Stimulated activated CD8-positive, alpha-beta memory T cell treated with anti-CD3 and anti-CD28 coated beads, Interleukin-7, amount 100 ng/mL, for 48 hours (primary cell): ENCODE measurements at regions not wholly inside any gene's neighbourhood (a gene's known extent, or its start where the extent isn't known, plus 50 kb on each side); places are given as distances from the start of the nearest gene placed in this dataset.
"Not testable (repeated sequence)": the region's sequence is repeated elsewhere in the genome, so short reads cannot be mapped to it uniquely, and the experiment has no call there.

Experiments
- DNase-seq, 2 donors: peaks; one replicate each; pipeline ENCODE4 v3.0.0-alpha.2; 2020; ENCODE audit warnings: low read depth in 1 of 2; ENCODE audit errors: extremely low read depth in 1 of 2

DNA sequence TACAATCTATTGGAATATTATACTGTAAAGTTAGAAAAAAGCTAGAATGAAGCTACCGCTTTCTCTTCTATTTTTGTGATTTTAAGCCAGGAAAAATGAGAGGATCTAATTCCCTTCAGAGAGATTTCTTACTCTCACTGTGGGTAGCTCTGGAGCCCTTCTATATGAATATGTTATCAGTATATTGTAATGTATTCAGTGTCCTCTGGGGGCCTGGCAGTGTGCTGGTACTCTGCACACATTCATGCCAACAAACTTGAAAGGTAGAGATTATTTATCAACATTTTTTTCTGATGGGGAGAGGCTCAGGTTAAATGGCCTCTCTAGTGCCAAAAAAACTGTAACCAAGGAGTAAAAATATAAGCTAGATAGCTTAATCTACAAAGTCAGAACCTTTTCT, 292.8 kb downstream of the TTC6 start:
- no peak for DNase-seq

DNA sequence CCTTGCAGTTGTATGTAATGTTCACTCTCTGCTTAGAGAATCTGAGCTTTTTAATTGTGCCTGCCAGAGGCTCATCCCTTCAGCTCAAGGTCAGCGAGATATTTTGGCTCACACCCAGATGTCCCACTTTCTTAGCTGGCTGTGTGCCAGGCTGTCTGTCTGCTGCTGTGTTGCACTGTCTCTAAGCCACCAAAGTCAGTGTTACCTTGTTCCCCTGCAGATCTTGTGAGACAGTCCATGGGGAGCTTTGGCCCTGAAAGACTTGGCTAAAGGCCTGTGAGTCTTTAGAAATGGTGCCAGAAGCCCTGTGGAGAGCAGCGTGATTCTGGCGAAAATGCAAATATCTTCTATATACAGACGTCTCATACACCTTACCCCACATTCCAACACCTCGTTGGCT, 293.7 kb downstream of the TTC6 start:
- no peak for DNase-seq

DNA sequence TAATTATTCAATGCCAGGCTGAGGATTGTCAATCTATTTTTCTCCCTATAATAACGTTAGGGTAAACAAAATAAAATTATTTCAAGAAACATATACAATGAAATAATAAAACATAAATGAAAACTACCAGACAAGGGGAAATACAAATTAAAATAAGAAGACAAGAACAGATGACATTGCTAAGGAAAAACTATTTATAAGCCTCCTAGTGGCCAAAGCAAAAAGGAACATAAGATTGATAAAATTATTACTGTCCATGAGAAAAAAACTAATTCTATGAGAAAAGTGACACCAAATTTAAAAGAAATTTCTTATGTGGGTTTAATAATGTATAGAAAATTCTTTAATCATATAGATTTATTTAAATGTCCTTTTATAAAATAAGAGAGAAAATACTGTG, 294.7 kb downstream of the TTC6 start:
- DNase-seq, result no peak

DNA sequence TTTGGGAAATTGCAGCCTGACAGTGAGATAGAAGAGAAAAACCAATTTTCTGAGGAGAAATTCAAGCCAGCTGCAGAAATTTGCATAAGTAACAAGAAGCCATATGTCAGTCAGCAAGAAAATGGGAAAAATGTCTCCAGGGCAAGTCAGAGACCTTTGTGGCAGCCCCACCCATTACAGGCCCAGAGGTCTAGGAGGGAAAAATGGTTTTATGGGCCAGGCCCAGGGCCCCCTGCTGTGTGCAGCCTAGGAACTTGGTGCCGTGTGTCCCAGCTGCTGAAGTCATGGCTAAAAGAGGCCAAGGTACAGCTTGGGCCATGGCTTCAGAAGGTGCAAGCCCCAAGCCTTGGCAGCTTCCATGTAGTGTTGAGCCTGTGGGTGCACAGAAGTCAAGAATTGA, 296.1 kb downstream of the TTC6 start:
- not testable (repeated sequence) for DNase-seq

DNA sequence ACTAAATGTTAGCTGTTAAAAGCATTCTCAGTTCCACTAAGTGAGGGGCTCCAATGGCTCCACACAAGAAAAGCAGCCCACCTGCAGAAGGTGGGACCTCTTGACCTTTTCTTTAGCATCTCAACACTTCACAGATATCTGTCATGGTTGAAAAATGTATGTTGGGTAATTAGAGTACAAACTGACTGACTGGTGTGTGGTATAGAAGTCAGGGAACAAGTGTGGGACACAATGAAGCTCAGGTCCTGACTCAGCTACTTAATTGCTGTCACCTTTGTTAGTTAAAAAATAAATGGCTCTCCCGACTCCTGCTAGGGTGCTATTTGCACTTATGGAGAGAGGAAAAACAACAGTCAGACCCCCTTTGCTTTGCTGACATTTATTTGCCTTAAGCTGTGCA, 299.0 kb downstream of the TTC6 start:
- no peak for DNase-seq

DNA sequence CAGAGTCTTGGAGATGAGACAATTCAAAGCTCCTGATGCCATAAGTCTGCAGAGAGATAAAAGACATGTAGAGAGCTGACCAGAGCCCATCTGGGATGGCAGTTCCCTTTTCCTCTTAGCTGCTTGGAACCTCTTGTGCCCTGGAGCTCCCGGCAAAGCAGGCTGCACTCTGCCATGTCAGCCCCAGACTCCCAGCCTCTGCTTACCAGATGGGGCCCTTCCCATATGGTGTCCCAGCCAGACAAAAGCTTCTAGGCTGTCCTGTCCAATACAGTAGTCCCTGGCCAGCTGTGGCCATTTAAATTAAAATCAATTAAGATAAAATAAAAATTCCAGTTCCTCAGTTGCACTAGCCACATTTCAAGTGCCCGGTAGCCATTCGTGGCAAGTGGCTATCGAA, 303.9 kb downstream of the TTC6 start:
- DNase-seq, result no peak

DNA sequence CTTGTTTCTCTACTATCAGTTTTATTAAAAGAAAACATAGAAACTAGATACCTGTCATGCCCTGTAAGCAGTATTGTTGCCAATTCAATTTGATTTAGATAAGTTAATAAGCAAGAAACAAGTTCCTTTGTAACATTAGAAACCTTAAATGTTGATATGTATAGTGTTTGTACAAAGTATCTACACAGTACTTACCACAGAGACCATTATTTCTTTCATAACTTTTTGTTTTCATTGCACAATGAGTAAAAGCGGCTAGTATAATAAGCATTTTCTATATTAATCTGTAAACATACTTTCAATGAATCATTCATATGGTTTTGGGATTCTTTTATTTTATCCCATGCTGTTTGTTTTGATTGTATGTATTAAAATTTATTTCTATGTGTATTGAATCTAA, 305.1 kb downstream of the TTC6 start:
- no peak for DNase-seq

DNA sequence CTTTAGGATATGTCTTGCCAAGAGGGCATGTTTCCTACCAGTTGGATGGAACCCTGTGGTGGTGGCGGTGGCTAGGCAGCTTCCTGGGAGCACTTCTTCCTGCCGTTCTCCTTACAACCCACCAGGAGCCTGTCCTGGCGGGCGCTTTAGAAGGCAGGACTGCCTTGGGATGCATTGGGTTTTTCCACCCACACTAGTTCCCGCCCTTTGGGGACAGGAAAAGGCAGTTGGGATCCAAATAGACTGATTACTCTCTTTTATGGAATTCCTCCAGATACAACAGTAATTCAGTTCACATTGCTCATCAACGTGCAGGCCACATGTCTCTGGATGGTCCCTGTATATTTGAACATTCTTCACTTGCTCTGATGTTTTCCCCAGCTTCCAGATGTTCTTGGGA, 305.7 kb upstream of the SSTR1 start:
- DNase-seq, result no peak

DNA sequence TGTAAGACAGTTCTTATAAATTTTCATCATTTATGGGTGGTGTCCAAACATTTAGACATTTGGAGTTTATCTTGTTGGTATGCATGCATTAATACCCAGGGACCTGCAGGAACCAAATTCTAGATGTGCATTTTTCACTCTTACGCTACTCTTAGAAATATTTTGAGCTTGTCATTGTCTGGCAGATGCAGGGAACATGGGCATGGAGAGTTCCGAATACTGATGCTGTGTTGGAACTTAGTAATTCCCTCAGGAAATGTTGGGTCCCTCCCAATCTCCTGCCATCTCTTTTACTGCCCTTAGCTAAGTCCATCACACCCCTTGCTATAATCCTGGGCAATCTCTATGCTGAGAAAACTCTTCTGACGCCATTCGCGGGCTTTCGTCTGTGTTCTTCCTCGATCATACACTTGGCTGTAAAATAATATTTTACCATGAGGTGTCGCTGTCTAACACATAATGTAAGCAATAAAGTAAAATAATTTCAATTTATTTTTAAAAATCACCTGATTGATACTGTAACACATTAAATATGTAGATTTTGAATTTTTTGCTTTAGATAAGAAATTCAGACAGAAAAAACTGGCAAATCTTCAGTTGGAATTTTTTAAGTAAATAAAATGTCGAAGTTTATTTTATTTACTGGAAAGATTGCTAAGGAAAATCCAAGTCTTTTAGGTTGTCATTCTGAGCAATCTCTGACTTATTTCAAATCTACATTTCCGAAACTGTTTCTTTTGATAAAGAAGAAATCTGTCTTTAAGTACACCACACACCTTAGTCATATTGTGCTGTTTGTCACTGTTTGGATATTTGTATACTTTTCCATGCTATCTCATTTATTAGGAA, 304.1 kb upstream of the SSTR1 start:
- no peak for DNase-seq

DNA sequence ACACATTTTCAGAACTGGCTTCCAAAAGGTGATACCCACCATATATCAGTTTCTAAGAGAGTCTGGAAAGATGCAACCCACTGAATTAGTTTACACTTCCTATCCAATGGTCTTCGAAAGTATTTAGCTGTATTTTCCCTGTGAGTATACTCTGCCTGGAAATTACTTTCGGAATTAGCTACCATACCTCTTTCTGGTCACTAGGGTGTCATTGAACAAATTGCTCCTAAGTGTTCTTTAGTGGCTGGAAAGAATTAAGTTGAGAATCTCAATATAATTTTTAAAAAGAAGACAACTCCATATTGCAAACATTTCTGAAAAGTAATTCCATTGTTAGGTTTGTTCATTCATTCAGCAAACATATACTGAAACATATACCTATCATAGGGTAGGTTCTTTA, 283.1 kb upstream of the SSTR1 start:
- DNase-seq, result no peak

DNA sequence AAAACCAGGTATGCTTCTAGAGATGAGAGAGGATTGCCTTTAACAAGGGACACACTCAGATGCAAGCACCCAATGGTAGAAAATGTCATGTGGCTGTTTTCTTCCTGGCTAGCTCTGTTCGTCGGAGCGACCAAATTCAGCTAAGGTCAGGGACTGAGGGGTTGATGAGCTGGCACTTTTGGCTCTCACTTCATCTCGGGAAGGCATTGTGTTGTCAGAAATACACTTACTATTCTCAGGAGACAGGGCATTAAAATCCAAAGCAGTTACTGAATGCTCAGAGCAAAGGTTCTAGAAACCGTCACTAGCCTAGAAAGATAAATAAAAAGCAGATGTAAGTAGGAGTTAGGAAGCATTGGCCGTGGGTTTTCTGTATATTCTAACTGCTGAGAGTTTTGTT, 275.7 kb upstream of the SSTR1 start:
- no peak for DNase-seq

DNA sequence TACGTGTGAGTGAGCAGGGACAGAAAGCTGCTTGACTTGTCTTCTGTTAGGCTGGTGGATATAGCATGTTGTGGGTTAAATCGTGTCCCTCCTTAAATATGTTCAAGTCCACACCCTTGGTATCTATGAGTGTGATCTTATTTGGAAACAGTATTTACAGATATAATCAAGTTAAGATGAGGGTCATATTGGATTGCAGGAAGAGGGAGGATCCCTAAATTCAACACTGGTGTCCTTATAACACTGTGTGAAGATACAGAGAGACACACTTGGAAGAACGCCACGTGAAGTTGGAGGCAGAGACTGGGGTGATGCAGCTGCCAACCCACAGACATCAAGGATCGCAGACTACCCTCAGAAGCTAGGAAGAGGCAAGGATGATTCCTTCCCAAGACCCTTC, 275.2 kb upstream of the SSTR1 start:
- no peak for DNase-seq

DNA sequence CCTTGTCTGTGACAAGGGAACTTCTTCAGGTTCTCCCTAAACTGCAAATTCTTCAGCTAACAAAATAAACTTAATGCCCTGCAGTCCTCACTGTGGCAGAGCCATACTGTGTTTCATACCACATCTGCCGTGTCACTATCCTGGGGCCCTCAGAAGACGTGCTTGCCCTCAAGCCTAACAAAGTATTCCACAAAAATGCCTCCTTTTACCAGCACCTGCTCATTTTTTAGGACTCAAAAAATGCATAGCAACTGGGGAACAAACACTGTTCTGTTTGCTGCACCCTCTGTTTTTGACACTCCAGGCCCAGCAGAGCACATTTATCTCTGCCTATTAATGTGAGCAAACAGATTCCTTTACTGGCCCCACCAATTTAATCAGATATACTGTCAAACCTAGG, 270.7 kb upstream of the SSTR1 start:
- DNase-seq, result no peak

DNA sequence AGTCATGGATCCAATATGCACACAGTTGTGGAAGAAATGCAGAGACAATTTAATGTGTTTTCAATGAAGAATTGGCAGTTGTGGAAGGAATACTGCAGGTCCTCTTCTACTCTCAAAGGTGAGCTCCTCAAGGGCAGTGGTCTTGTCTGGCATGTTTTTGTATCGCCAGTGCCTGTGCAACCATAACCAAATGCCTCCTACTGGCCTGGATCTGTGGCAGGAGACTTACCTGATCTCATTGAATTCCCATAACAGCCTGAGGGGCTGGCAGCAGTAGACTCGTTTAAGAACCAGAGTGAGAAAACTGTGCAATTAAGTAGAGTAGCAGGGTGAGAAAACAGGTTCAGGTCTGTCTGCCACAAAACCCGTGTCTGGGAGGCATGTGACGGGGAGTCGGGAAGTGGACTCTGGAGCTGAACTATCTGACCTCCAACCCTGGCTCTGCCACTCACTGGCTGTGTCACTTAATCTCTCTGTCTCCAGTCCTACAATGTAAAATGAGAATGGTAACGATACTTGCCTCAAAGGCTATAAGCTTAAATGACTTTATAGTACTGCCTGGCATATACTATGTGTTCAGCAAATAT, 268.2 kb upstream of the SSTR1 start:
- no peak for DNase-seq

DNA sequence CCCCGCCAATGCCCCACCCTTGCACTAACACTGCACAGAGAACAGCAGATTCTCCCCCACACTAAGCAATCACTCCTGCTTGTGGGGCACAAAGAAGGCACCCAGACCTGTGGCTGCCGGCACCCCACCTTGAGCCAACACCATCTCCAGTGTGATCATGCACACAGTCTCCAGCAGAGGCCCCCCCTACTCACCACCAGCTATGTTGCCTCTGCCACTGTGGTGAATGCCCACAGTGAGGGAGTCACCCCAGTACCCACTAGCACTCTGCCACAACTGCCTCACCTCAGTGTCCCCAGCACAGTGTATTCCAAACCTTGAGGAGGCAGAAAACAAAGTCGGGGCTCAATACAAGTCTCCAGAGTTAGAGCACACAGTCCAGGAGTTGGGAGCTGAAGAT, 261.7 kb upstream of the SSTR1 start:
- DNase-seq, result no peak

DNA sequence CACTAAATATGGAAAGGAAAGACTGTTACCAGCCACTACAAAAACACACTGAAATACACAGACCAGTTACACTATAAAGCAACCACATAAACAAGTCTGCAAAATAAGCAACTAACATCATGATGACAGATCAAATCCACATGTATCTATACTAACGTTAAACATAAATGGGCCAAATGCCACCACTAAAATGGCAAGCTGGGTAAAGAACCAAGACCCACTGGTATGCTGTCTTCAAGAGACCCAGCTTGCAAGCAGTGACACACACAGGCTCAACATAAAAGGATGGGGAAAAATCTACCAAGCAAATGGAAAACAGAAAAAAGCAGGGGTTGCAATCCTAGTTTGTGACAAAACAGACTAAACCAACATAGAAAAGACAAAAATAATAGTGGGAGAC, 260.9 kb upstream of the SSTR1 start:
- no peak for DNase-seq

DNA sequence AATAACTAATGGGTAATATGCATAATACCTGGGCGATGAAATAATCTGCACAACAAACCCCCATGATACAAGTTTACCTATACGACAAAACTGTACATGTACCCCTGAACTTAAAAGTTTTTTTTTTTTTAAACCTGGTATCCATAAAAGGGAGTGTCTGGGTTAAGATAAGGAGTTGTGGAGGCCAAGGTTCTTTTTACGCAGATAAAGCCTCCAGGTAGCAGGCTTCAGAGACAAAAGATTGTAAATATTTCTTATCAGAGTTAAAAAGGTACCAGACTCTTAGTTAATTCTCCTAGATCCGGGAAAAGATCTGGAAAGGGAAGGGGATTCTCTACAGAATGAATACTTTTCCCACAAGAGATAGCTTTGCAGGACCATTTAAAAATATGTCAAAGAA, 259.4 kb upstream of the SSTR1 start:
- no peak for DNase-seq

DNA sequence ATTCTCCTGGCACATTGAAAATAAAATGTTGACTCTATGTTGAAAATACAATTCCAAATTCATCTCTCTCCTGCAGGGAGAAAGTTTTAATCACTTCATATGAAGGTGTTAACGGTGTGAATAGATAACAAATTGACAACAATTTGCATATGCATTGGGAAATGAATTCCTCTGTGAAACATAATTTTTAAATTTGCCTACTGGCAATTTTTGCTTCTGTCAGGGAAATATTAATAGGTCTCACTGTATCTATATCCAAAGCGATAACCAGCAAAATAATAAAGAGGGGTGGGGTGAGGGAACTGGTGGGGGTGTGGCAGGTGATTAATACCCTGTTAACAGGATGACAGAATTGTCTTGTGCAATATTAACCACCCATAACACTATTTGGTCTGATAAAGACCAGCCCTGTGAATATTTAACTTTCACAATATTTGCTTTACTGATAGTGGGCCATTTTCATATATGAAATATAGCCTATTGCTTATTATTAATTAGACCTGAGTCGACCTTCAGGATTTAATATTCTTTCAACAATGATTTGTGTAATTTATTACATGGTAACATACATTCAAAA, 239.0 kb upstream of the SSTR1 start:
- DNase-seq, result no peak

DNA sequence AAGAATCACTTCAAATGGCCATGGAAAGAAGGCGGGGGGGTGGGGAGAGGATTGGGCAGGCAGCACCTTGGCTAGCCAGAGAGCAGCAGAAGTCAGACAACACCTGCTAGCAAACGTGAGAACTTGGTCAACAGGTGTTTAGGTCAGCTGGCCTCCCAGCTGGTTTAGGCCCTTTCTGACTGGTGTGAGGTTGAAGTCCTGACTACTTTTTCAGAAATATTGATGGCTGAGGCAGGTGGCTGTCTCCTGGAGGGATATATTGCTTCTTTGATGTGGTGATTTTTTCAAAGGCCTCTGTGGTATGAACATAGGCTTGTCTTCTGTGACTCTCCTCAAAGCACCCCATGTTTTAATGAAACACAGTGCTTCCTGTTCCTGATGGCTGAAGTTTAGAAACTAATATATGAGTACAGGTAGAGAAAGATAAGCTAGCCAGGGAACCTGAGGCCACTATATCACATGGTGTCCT, 238.2 kb upstream of the SSTR1 start:
- DNase-seq, result no peak

DNA sequence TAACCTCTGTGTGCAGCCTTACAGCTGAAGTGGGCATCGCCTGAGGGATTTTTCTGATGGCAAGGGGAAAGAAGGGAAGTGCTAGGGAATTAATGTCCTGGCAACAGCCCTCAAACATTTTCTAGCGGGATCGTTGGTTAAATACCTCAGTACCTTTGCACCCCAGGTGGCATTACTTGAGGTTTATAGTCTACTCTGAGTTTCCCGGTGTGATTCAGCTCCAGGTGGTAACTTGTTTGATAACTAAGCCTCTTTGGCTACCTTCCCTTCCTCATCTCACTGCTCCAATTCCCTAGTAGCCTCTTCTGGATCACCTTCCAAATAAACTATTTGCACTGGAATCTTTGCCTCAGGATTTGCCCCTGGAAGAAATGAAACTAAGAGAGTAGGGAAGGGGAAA, 237.0 kb upstream of the SSTR1 start:
- no peak for DNase-seq

DNA sequence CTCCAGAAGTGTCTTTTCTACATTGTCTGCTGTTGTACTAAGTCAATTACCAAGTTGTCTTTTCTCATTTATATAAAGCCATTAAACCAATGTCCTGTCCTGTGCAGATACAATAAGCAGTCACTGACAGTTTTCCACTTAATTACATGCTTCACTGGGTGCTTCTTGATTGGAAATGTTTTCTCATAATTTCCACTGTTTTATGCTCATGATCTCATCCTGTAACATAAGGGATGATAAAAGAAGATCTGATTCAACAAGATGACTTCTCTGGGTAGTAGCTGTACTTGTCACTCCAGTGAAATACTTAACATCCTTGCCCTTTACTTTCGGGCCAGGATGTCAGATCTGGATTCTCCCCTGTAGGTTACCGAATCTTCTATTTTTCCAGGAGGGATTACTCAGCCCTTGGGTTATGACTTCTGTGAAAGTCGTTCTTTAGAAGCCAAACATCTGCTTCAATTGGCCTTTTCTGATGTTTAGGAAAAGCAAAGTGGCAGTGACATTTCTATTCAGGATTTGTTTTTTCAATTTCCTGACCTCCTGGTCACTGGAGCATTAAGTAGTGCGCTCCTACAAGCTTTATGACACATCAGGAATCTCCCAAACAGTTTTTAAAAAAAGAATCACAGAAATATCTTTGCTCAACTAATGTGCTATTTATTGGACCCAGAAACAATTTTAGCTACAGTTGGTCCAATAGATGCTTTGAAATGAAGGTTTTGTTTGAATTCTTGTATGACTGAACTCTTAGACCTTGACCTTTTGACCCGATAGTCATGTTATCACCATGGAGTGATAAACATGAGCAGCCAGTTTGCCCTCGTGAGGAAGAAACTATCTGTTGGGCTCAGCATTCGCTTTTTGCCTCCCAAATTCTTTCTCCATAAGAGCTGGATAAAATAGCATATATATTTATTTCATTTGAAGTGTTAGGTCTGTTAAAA, 234.5 kb upstream of the SSTR1 start:
- no peak for DNase-seq
